ENCODE measurements at regions not wholly inside any gene's neighbourhood (a gene's known extent, or its start where the extent isn't known, plus 50 kb on each side); places are given as distances from the start of the nearest gene placed in this dataset.

- H3K4me2 ChIP-seq (ENCODE audit: low read depth, low read length, poor library complexity, severe bottlenecking), result no peak overlapping the region
- peaks cover 7% of the 10 kb centered on the region; the same call in 1 of the 2 replicates for H3K9me3 ChIP-seq (ENCODE audit: insufficient read depth, low read depth, low read length)
- TF ChIP-seq CTCF (conservative IDR thresholded peaks at IDR 0.05; ENCODE audit: low read length) (no peak), EZH2phosphoT487 (IDR thresholded peaks at IDR 0.05; ENCODE audit: borderline replicate concordance) (no peak)
- H2AFZ ChIP-seq (ENCODE audit: low read length), result no peak overlapping the region
- no peaks in the 10 kb centered on the region for H3F3A ChIP-seq (ENCODE audit: low read depth)
- H3K27me3 ChIP-seq (ENCODE audit: insufficient read depth, low read length, poor library complexity, severe bottlenecking), result no peaks in the 10 kb centered on the region
- H3K36me3 ChIP-seq (ENCODE audit: insufficient read depth, low read length), result no peaks in the 10 kb centered on the region
- no peaks in the 10 kb centered on the region for H3K9me2 ChIP-seq (replicated peaks; ENCODE audit: low read depth, low read length)
- no peak overlapping the region for H3K9ac ChIP-seq (ENCODE audit: low read depth, low read length, poor library complexity, severe bottlenecking)
- H3K4me3 ChIP-seq (ENCODE audit: low read length, poor library complexity, severe bottlenecking), result no peak overlapping the region
- H3K4me1 ChIP-seq (ENCODE audit: insufficient read depth, low read length, poor library complexity, severe bottlenecking), result no peaks in the 10 kb centered on the region
- H3K79me2 ChIP-seq (ENCODE audit: insufficient read depth, low read length), result no peaks in the 10 kb centered on the region
- no peaks in the 10 kb centered on the region for H4K20me1 ChIP-seq (ENCODE audit: insufficient read depth, low read length, poor library complexity, severe bottlenecking)
Measured at GRCh38 chr22:48587236-48587865, 1240.3 kb downstream of the BRD1 start.

- no peaks in the 10 kb centered on the region for H3K4me1 ChIP-seq (ENCODE audit: insufficient read depth, low read length, poor library complexity, severe bottlenecking)
- H3K9ac ChIP-seq (ENCODE audit: low read depth, low read length, poor library complexity, severe bottlenecking), result no peak overlapping the region
- H3K4me3 ChIP-seq (ENCODE audit: low read length, poor library complexity, severe bottlenecking), result no peak overlapping the region
Measured at GRCh38 chr22:48586799-48587185, 1240.9 kb downstream of the BRD1 start.

GRCh38 chr22:48585916-48586798 lies 1241.5 kb downstream of the BRD1 start:
- Histone ChIP-seq H3K4me2 (ENCODE audit: low read depth, low read length, poor library complexity, severe bottlenecking) (no peak overlapping the region), H3K27me3 (ENCODE audit: insufficient read depth, low read length, poor library complexity, severe bottlenecking) (no peaks in the 10 kb centered on the region)

More at GRCh38 chr22:48586799-48587185, 1240.9 kb downstream of the BRD1 start:
- TF ChIP-seq EZH2phosphoT487 (IDR thresholded peaks at IDR 0.05; ENCODE audit: borderline replicate concordance) (no peak), CTCF (conservative IDR thresholded peaks at IDR 0.05; ENCODE audit: low read length) (no peak)
- Histone ChIP-seq H3K9me3 (ENCODE audit: insufficient read depth, low read depth, low read length) (peaks cover 7% of the 10 kb centered on the region; the same call in 1 of the 2 replicates), H3K36me3 (ENCODE audit: insufficient read depth, low read length) (no peaks in the 10 kb centered on the region), H3K79me2 (ENCODE audit: insufficient read depth, low read length) (no peaks in the 10 kb centered on the region), H3F3A (ENCODE audit: low read depth) (no peaks in the 10 kb centered on the region), H3K27me3 (ENCODE audit: insufficient read depth, low read length, poor library complexity, severe bottlenecking) (no peaks in the 10 kb centered on the region), H4K20me1 (ENCODE audit: insufficient read depth, low read length, poor library complexity, severe bottlenecking) (no peaks in the 10 kb centered on the region), H3K9me2 (replicated peaks; ENCODE audit: low read depth, low read length) (no peaks in the 10 kb centered on the region), H2AFZ (ENCODE audit: low read length) (no peak overlapping the region), H3K4me2 (ENCODE audit: low read depth, low read length, poor library complexity, severe bottlenecking) (no peak overlapping the region)

More at GRCh38 chr22:48585916-48586798, 1241.5 kb downstream of the BRD1 start:
- peaks cover 7% of the 10 kb centered on the region; the same call in 1 of the 2 replicates for H3K9me3 ChIP-seq (ENCODE audit: insufficient read depth, low read depth, low read length)
- no peaks in the 10 kb centered on the region for H3K9me2 ChIP-seq (replicated peaks; ENCODE audit: low read depth, low read length)
- no peaks in the 10 kb centered on the region for H3K36me3 ChIP-seq (ENCODE audit: insufficient read depth, low read length)
- no peak overlapping the region for H2AFZ ChIP-seq (ENCODE audit: low read length)
- no peaks in the 10 kb centered on the region for H3K79me2 ChIP-seq (ENCODE audit: insufficient read depth, low read length)
- no peaks in the 10 kb centered on the region for H4K20me1 ChIP-seq (ENCODE audit: insufficient read depth, low read length, poor library complexity, severe bottlenecking)
- no peak overlapping the region for H3K4me3 ChIP-seq (ENCODE audit: low read length, poor library complexity, severe bottlenecking)
- H3K9ac ChIP-seq (ENCODE audit: low read depth, low read length, poor library complexity, severe bottlenecking), result no peak overlapping the region
- TF ChIP-seq CTCF (conservative IDR thresholded peaks at IDR 0.05; ENCODE audit: low read length) (no peak), EZH2phosphoT487 (IDR thresholded peaks at IDR 0.05; ENCODE audit: borderline replicate concordance) (no peak)
- H3F3A ChIP-seq (ENCODE audit: low read depth), result no peaks in the 10 kb centered on the region
- H3K4me1 ChIP-seq (ENCODE audit: insufficient read depth, low read length, poor library complexity, severe bottlenecking), result no peaks in the 10 kb centered on the region
